ENCODE measurements at regions not wholly inside any gene's neighbourhood (a gene's known extent, or its start where the extent isn't known, plus 50 kb on each side); places are given as distances from the start of the nearest gene placed in this dataset.

DNA sequence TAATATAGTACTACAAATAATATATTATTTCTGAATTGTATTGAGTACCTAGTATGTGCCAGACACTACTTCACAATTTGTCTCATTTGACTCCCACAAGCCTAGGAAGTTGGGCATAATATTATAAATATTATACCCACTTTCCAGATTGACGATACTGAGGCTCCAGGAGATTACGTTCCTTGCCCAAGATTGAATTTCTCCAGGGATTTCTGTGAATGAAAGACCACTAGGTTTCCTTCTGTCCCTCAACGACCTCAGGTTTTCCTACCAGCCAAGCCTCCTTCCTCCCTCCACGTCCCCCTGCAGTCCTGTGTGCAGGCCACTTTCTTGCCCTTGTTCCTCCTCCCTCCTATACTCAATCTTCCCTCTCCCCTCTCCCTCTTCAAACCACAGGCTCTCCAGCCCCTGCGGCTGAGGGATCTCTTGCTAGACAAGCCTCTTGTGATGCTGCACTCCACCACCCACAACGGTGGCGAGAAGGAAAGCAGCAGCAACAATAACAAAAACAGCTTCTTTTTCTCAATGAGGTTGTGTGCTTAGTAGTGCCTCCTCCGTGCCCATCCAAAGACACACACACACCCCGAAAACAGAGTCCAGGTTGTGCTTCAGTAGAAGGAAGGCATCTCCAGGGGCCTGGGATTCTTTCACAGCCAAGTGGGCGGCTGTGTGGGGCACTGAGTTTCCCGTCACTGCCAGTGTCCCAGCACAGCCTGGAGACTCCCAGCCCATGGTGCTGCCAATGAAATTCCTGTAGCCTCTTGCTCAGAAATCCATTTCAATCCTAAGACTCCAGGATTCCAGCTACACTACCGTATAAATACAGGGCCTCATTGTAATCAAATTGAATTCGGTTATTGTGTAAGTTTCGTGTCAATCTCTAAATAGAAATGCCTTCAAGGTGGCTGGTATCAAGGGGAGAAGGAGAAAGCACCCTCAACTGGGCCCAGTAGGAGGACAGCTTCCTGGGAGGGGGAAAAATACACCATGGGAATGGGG, 94.4 kb downstream of the NCR2 start:
- no peak for DNase-seq

DNA sequence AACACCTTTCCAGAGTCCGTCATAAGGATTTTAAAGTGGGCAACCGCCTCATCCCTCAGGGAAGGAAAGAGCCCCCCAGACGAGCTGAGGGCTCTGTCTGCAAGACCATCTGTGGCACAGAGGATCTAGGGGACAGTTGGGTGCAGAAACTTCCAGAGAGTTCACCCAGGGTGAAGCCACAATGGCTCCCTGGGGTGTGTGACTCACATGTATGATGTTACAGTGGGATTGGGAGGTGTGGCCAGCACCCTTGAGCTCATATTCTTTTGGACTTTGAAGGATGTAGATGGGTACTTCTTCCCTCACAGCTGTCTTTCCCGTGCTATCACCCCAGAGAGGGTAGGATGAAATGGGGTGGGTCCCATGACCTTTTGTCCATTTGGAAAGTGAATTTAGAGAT, 95.5 kb downstream of the NCR2 start:
- DNase-seq: no peak

DNA sequence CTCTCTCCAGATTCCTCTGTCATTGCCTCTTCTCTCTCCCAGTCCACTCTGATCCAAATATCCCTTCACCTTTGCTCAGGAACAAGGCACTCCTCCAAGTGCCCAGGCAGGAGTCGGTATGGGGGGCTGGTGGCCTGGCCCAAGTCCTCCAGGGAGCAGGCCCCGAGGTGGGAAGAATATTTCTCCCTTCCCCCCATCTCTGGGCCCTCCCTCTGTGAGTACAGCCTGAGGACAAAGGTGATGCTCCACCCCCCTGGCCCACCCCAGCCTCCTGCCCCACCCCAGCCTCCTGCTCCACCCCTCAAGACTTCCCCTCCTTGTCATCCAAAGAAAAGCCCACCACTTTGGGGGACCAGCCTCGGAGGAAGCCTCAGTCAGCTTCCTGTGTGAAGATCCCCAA, 96.9 kb downstream of the NCR2 start:
- DNase-seq: no peak

DNA sequence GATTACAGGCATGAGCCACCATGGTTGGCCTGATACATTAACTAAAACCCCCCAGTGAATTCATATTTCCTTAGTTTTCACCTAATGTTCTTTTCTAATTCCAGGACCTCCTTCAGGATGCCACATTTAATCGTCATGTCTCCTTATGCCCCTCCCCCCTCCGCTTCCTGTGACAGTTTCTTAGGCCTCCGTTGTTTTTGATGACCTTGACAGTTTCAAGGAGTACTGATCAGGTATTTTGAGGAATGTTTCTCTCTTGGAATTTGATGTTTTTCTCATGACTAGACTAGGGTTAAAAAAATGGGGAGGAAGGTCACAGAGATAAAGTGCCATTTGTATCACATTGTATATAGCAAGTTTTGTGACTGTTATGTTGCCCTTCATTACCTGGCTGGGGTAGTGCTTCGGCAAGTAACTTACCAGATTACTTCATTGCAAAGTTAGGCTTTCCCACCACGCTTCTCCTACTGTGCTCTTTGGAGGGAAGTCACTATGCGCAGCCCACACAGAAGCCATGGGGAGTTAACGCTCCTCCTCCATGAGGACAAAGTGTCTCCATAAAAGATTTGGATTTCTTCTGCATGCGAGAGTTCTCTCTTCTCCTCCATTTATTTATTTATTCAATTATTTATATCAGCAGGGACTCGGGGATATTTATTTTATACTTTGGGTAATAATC, 99.5 kb downstream of the NCR2 start:
- no peak for DNase-seq

DNA sequence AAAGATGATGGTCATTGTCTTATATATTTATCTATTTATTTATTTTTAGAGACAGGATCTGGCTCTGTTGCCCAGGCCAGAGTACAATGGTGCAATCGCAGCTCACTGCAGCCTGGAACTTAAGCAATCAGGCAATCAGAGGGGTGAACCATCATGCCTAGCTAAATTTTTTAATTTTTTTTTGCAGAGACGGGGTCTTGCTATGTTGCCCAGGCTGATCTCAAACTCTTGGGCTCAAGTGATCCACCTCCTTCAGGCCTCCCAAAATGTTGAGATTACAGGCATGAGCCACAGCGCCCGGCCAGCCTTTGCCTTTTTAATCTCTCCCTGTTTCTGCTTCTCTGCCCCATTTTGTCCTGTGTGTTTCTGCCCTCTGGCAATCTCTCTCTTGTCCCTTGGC, 102.2 kb downstream of the NCR2 start:
- DNase-seq: no peak

DNA sequence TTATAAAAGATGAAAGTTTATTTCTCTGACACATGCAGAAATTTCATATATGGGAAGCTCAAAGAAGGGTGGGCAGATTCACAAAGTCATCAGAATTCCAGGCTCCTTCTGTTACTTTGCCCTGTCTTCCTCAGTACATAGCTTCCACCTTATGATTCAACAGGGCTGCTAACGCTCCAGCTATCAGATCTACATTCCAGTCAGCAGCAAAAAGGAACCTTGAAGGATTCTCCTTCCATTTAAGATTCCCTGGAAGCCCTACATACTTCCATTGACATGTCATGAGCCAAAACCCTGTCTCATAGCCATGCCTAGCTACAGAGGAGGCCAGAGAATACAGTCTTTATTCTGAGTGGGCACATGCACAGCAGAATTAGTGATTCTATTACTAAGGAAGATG, 103.3 kb downstream of the NCR2 start:
- no peak for DNase-seq

DNA sequence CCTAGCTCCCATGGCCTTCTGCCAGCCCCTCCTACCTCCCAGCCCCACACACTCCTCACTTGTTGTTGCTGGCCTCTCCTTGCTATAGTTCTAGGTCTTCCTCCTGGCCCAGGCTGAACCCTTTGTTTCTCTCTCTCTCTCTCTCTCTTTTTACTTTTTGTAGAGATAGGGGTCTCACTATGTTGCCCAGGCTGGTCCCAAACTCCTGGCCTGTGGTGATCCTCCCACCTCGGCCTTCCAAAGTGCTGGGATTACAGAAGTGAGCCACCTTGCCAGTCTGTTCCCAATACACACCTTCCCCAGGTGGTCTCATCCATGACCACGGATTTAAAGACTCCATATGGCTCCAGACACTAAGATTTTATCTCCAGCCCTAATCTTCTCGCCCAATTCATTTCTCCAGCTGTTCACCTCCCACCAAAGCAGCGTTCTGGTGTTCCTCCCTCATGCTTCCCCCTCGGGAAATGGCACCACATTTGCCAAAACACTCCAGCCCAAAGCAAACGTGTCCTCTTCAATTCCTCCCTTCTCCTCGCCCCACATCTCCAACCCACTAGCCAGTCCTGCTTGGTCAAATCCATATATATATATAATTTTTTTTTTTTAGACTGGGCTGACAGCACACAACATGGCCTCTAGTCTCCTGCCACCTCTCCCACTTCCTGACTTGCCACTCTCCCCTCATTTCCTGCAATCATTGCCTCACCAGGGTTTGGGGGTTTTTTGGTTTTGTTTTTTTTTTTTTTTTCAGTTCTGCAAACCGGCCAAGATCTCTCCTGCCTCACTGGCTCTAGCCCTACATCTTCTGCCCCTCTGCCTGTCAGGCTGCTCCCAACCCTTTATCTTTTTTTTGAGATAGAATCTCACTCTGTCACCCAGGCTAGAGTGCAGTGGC, 104.4 kb downstream of the NCR2 start:
- no peak for DNase-seq

DNA sequence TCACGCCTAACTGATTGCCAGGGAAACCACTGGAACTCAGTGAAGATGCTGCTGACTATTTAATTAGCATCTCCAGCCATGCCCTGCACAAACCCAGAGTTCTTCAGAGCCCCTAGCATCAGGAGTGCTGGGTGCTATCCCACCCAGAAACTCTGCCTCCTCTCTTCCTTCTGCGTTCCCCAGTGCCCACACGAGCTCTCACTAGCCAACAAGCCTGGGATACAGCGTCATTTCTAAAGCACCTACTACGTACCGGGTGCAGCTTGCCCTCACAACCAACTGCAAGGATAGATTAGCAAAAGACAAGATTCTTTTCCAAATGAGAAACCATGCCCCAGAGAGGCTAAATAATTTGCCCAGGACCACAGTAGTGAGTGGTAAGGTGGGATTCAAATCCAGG, 105.2 kb upstream of the FOXP4 start:
- no peak for DNase-seq

DNA sequence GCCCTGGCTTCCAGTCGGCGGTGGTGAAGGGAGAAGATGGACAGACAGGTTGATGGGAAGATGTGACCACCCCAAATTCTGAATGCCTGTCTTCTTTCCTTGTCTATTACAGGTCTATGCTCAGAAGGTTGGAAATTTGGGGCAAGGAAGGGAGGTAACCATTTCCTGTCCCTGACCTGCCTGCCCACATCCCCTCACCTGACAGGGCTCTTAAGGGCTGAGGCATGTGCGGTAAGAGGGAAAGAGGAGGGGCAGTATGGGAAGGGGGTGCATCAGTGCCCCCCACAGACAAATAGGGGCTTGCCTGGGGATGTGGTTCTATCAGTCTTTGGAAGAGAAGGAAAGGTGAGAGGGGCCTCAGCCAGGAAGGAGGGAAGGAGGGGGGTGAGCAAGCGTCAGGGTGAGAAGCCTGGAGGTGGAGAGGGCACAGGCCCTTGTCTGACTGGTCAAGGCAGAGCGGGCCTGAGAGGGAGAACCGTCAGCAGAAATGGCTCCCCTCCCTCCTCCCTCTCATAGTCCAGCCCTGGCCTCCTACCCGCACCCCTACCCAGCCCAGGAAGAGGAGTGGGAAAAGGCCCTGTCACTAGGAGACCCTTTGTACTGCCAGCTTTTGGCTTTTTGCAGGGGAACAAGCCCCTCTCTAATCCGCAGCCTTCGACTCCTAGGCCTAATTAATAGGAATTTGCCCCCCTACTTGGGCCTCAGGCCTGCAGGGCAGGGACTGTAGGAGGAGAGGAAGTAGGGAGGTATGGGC, 104.4 kb upstream of the FOXP4 start:
- no peak for DNase-seq

DNA sequence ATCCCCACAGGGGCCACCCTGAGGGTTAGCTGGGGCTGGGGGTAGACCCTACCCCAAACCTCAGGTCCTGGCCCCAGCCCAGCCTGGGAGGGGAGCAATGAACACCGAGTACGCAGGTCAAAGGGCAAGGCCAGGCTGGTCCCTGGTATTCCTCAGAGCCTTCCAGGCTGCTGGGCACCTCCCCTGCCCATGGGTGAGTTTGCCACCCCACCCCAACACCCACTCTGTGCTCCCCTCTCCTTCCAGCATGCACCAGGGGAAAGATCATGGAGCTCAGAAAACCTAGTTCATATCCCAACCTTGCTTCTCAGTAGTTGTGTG, 103.9 kb upstream of the FOXP4 start:
- DNase-seq: no peak

DNA sequence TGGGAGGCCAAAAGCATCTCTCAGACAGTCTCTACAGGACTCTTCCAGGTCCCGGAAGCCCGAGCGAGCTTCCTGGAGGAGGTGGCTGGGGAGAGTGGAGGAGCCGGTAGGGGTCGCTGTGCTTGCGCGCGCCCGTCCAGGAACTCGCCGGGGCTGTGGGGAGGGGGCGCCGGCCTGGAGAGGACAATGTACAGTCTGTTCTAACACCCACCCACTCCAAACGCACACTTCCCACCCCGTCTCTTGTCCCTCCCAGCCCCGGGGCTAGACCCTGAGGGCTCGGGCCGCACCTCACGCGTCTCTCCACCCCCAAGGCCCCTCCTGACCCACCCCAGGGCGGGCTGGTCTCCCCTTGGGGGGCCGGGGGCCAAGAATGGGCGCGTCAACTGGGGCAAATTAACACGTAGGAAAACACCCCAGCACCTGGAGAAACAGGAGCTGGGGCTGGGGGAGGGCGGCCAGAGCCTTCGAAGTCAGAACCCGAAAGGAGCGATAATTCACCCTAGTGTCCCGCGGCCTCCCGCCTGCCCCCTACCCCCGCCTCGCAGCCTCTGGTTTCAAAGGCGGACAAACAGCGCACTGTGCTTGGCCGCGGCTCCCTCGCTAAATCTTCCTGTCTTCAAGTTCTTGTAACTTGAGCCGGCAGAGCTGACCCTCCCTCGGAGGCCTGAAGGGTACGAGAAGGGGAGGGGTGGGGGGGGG, 103.2 kb upstream of the FOXP4 start:
- no peak for DNase-seq

DNA sequence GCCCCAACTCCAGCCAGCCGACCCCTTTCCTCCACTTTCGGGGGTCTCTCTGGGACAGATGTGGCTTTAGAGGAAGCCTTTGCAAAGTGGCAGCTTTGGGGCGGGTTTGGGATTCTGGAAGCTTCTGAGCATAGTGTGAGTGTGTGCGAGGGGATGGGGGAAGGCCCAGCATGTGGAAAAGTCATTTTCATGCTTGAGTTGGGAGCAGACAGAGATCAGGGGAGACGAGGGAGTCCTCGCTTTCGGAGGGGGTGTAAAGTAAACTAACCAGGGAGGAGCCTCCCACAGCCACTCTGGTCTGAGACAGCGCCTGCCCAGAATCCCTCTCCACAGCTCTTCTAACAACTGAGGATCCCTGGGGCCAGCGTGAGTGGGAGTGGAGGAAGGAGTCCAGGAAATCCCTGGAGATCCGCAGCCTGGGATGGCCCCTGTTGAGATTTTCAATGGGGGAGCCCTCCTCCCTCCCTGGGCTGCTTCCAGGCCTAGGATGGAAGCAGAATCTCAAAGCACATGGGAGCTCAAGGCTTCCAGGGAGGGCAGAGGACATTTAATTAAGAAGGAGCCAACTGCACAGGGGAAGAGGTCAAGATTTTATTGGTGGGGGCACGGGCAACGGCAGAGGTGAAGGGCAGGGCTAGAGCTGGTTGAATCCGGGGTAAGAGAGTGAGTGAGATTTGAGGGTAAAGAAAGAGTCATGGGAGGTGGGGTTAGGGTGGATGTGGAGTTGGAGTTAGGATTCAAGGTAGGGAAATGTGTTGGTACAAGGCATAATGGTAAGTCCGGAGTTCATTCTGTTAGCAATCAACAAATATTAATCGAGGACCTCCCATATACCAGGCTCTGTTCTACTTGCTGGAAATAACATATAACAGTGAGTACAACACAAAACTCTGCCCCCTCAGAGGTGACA, 102.3 kb upstream of the FOXP4 start:
- DNase-seq: no peak

DNA sequence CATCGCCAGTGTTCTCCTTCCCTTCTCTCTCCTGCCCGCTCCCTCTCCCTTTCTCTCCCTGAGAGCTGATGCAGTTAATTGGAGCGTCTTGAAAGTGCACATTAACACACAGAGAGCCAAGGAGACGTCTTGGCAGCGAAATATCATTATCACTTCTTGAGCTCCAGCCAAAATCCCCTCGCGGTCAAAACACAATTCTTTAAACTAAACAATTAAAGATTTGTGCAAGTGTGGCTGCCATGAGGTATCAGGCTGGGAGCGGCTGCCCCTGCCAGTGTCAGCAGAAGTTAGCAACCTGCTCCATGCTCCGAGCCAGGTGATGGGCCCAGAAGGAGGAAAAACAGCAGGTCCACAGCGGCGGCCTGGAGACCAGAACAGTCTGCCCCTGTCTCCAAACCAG, 100.9 kb upstream of the FOXP4 start:
- no peak for DNase-seq

DNA sequence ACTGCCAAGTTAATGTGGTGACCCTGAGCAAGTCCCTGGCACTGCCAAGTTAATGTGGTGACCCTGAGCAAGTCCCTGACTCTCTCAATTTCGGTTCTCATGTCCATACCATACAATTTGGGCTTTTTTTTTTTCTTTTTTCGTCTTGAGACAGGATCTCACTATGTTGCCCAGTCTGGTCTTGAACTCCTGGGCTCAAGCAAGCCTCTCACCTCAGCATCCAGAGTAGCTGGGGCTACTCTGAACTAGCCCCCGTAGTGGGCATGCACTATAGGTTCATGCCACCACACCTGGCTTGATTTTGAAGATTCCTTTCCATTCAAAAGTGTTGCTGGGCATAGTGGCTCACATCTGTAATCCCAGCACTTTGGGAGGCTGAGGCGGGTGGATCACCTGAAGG, 100.0 kb upstream of the FOXP4 start:
- DNase-seq: no peak

DNA sequence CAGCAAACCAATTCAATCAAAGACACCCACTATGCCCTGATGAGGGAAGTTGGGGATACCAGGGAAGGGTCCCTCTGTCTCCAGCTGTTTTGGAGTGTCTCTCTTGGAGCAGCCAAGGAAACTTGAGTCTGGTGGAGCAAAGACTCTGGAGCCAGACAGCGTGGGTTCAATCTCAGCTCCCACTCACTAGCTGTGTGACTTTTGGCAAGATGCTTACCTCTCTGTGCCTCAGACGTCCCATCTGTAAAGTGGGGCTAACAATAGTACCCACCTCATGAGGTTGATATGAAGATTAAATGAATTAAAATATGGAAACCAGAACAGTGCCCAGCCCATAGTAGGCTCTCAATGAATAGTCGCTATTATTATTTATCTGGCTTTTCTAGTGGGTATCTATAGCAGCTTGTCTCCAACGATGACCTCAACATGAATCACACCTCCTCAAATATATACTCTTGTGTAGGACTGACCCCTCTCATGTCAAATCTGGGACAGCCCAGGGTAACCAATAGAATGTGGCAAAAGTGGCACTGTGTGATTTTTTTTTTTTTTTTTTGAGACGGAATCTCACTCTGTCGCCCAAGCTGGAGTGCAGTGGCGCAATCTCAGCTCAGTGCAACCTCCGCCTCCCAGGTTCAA, 99.2 kb upstream of the FOXP4 start:
- no peak for DNase-seq

DNA sequence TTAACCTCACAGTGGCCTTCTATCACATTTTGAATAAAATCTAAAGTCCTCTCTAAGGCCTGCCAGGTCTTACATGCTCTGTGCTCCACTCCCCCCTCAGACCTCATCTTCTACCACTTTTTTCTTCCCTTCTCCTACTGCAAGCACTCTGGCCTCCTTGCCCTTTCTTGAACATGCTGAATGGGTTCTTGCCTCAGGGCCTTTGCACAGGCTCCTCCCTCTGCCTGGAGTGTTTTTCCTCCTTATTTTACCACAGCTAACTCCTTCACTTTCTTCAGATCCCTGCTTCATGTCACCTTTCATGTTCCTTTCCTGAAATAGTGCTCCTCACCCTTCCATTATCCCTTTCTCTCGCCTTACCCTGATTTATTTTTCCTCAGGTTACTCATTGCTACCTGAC, 97.9 kb upstream of the FOXP4 start:
- DNase-seq: no peak

DNA sequence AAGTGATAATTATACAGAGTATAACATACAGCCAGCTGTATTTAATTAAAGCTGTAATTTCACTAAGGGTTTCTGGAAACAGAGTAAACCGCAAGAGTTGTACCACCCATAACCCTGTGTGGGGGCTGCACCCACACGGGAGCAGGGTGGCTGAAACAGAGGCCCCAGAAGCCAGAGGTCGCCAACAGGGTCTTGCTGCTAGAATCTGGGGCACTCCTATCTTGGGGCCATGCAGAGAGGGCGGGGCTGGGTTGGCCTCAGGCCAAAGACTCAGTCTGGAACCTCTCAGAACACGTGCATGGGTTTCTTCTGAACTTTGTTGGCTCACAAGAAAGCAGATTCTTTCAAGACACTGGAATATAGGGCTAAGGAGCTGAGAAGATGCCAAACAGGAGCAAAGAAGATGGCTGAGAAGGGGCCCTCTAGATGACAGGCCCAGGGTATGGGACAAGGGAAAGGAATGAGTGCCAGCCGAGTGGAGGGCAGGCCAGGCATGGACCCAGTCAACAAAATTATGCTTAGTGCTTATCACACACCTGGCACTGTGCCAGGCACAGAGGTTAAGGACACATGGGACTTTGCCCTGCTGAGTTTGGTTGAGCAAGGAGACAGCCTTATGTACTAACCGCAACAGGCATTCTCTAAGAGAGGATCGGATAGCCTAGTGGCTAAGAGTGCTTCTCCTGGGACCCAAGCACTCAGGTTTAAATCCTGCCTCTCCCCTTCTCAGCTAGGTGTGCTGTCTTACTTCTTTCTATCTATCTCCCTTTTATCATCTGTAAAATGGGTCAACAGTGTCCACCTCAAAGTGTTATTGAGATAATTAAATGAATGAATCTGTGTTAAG, 96.6 kb upstream of the FOXP4 start:
- DNase-seq: no peak

DNA sequence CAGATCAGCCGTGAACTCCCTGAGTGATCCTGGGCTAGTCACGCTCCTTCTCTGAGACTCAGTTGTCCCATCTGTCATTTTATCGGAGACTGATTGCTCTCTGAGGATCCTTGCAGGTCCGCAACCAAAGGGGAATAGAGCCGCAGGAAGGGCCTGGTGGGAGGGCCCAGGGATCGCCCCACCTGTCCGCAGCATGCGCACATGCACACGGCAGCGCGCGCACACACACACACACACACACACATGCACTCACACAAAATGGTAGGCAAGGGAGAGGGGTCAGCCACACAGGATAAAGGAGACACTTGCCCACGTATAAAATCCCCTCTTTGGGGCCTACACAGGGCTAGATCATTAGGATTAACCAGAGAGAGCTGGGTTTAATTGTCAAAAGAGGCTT, 95.6 kb upstream of the FOXP4 start:
- DNase-seq: no peak

DNA sequence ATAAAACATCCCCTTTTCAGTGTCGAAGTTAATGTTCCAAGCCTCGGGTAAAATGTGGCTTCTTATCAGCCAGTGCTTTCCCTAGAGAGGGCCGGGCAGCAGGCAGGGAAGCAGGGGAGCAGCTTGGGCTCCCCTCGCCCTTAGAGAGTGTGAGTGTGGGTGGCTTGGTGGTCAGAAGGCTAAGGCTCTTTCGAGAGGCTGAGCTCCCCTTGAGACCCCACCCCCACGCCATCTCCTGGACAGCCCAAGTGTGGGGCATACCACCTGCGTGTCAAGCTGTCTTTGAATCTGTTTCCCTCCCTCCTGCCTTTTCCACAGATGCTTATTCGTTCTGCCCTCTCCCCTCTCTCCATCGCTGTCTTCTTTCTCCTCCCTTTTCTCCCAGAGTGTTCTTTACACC, 95.1 kb upstream of the FOXP4 start:
- DNase-seq: no peak

All from 8988T (cell line).